ENCODE measurements at regions not wholly inside any gene's neighbourhood (a gene's known extent, or its start where the extent isn't known, plus 50 kb on each side); places are given as distances from the start of the nearest gene placed in this dataset.
A peak's percentile ranks its signal among the peaks of the same experiment; 100 is the strongest.

DNA sequence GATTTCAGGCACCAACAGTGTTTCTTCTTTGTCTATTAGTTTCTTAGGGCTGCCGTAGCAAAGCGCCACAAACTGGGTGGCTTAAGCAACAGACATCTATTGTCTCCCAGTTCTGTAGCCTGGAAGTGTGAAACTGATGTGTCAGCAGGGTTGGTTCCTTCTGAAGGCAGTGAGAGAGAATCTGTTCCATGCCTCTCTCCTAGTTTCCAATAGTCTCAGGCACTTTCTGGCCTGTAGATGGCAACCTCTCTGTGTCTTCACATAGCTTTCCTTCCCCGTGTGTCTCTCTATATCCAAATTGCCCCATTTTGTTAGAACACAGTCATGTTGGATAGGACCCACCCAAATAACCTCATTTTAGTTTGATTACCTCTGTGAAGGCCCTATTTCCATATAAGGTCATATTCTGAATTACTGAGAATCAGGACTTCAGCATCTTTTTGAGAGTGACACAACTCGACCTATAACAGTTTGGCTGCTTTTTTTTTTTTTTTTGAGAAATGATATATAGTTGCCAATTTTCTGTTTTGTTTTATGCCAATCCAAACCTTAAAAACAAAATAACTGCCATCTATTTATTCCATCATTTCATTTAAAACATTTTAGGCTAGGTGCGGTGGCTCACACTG lies 108.2 kb downstream of the SLC36A4 start:
- no peaks in the 10 kb centered on the region for H3K27me3 Mint-ChIP-seq (ENCODE audit: low read depth)
- H3K4me3 Mint-ChIP-seq: no peak overlapping the region

More for the DNA sequence above, 108.2 kb downstream of the SLC36A4 start:
- DNase-seq (ENCODE audit: low read depth, low spot score): no peak
- H3K9me3 Mint-ChIP-seq: no peaks in the 10 kb centered on the region
- peaks cover 11% of the 10 kb centered on the region for H3K4me1 Mint-ChIP-seq
- no peak overlapping the region for H3K27ac Mint-ChIP-seq (ENCODE audit: unreplicated experiment)
- no peaks in the 10 kb centered on the region for H3K36me3 Mint-ChIP-seq (ENCODE audit: low read depth)
- TF ChIP-seq, protein P1, sequence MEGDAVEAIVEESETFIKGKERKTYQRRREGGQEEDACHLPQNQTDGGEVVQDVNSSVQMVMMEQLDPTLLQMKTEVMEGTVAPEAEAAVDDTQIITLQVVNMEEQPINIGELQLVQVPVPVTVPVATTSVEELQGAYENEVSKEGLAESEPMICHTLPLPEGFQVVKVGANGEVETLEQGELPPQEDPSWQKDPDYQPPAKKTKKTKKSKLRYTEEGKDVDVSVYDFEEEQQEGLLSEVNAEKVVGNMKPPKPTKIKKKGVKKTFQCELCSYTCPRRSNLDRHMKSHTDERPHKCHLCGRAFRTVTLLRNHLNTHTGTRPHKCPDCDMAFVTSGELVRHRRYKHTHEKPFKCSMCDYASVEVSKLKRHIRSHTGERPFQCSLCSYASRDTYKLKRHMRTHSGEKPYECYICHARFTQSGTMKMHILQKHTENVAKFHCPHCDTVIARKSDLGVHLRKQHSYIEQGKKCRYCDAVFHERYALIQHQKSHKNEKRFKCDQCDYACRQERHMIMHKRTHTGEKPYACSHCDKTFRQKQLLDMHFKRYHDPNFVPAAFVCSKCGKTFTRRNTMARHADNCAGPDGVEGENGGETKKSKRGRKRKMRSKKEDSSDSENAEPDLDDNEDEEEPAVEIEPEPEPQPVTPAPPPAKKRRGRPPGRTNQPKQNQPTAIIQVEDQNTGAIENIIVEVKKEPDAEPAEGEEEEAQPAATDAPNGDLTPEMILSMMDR (conservative IDR thresholded peaks at IDR 0.05): peak; percentile 58
